Thoracic aorta (tissue), 2 donors: ENCODE measurements at regions not wholly inside any gene's neighbourhood (a gene's known extent, or its start where the extent isn't known, plus 50 kb on each side); places are given as distances from the start of the nearest gene placed in this dataset.

Source experiments
- ATAC-seq: fragments of 150-250 bp; one replicate; pipeline ENCODE4 v1.8.0; 2017; ENCODE audit warnings: low read depth; ENCODE audit not compliant: insufficient number of reproducible peaks, low FRiP score
- DNase-seq: peaks from one replicate; pipeline ENCODE4 v3.0.0-alpha.2; 2020; ENCODE audit warnings: low spot score
- H3K27ac ChIP-seq, 2 donors: fragments of 200-600 bp; sonication (generic); 1 replicate in 1 of 2; 2 replicates in 1 of 2; pipeline ENCODE4 v1.5.1; 2016; ENCODE audit warnings: mild to moderate bottlenecking in 2 of 2, moderate library complexity in 2 of 2
- H3K27me3 ChIP-seq: fragments of 200-600 bp; sonication (generic); replicated peaks from 2 replicates; pipeline ENCODE4 v1.6.0; 2016; ENCODE audit warnings: mild to moderate bottlenecking; ENCODE audit not compliant: insufficient read depth
- H3K36me3 ChIP-seq: fragments of 200-600 bp; sonication (generic); one replicate; pipeline ENCODE4 v1.5.1; 2016
- H3K4me1 ChIP-seq, 2 donors: fragments of 200-600 bp; sonication (generic); 1 replicate in 1 of 2; 2 replicates in 1 of 2; pipeline versions ENCODE4 v1.5.1 to v1.6.0; 2016; ENCODE audit warnings: low read depth in 2 of 2, mild to moderate bottlenecking in 1 of 2; ENCODE audit not compliant: control insufficient read depth in 1 of 2
- H3K4me3 ChIP-seq: fragments of 200-600 bp; sonication (generic); 2 replicates; pipeline ENCODE4 v1.5.1; 2016; ENCODE audit warnings: mild to moderate bottlenecking
- H3K9me3 ChIP-seq: fragments of 200-600 bp; sonication (generic); 2 replicates; pipeline ENCODE4 v1.5.1; 2016
- CTCF ChIP-seq: fragments of 200-600 bp; sonication (generic); IDR thresholded peaks from one replicate; pipeline ENCODE4 v1.5.1; 2019; ENCODE audit warnings: antibody characterized with exemption

- ATAC-seq (no peak), DNase-seq (no peak)
- no peaks in the 10 kb centered on the region for H3K4me1 ChIP-seq
- H3K27me3 ChIP-seq: no peaks in the 10 kb centered on the region
- no peaks in the 10 kb centered on the region for H3K9me3 ChIP-seq
- no peaks in the 10 kb centered on the region for H3K36me3 ChIP-seq
- no peak for TF ChIP-seq CTCF
- H3K27ac ChIP-seq: no peak overlapping the region
- no peak overlapping the region for H3K4me3 ChIP-seq
Measured at GRCh38 chr7:110205899-110206298, 885.0 kb upstream of the LRRN3 start.

DNA sequence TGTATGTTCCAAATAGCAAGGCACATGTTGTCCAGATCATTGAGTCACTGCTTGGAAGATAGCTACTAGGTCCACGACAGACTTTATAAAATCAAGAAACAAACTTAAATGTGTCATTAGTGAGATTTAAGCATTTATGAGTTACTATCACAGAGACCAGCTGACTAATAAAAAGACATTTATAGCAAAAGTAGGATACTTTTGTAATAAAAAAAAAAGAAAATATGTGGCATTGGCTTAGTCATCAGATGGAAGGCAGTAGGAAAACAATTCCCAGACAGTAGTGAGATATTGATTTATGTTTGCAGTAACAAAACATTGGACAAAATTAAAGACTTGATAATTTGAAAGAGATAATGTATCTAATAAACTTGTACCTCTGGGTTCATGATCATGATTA is 881.0 kb upstream of the LRRN3 start:
- no peak for DNase-seq
- no peak overlapping the region for H3K27ac ChIP-seq
- TF ChIP-seq CTCF: no peak
- no peak for ATAC-seq
- H3K4me1 ChIP-seq: no peaks in the 10 kb centered on the region
- no peaks in the 10 kb centered on the region for H3K9me3 ChIP-seq
- H3K36me3 ChIP-seq: no peaks in the 10 kb centered on the region
- H3K27me3 ChIP-seq: no peaks in the 10 kb centered on the region
- no peak overlapping the region for H3K4me3 ChIP-seq

DNA sequence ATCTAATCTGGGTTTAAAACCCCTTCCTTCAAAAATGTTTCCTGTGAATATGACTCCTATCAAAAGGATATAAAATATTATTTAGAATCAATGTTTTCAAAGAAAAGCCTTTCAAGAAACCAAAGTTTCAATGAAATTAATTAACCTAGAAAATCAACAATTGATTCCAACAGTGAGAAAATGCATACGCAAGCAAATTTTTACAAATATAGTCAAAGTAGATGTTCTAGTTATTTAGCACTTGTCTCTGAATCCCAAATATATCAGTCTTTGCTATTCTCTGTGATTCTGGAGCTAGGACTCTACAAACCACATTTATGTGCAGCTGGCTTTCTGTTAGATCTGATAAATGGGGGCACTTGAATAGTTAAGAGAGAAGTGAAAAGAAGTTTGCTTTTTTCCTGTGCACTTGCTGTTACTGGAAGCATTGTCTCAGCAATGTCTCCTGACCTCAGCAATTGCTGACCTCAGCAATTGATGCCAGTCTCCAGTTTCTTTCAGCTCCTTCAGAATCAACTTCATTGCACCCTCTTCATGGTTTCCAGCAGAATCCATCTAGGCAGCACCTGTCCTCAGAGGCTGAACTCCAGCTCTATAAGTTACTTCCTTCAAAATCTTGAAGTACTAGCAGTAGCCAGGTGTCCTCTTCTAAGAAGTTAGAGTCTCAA is 879.9 kb upstream of the LRRN3 start:
- Histone ChIP-seq H3K4me3 (no peak overlapping the region), H3K27ac (no peak overlapping the region), H3K27me3 (no peaks in the 10 kb centered on the region), H3K4me1 (no peaks in the 10 kb centered on the region), H3K36me3 (no peaks in the 10 kb centered on the region), H3K9me3 (no peaks in the 10 kb centered on the region)
- no peak for DNase-seq
- ATAC-seq: no peak
- no peak for TF ChIP-seq CTCF

GRCh38 chr7:110224643-110225042 is 866.3 kb upstream of the LRRN3 start:
- TF ChIP-seq CTCF: no peak
- no peak for ATAC-seq
- Histone ChIP-seq H3K4me1 (peaks cover 0 to 3% of the 10 kb centered on the region in 2 donors), H3K27ac (no peak overlapping the region), H3K27me3 (no peaks in the 10 kb centered on the region), H3K9me3 (no peaks in the 10 kb centered on the region), H3K36me3 (no peaks in the 10 kb centered on the region), H3K4me3 (no peak overlapping the region)
- DNase-seq: no peak

GRCh38 chr7:110246118-110246517 is 844.8 kb upstream of the LRRN3 start:
- DNase-seq: no peak
- TF ChIP-seq CTCF: no peak
- Histone ChIP-seq H3K4me1 (no peaks in the 10 kb centered on the region), H3K9me3 (no peaks in the 10 kb centered on the region), H3K27me3 (no peaks in the 10 kb centered on the region), H3K4me3 (no peak overlapping the region), H3K36me3 (no peaks in the 10 kb centered on the region), H3K27ac (no peak overlapping the region)
- ATAC-seq: no peak
